CD14-positive monocyte (primary cell): ENCODE measurements at regions not wholly inside any gene's neighbourhood (a gene's known extent, or its start where the extent isn't known, plus 50 kb on each side); places are given as distances from the start of the nearest gene placed in this dataset.

Experiments
- DNase-seq, 3 donors: peaks; one replicate each; pipeline ENCODE4 v3.0.0-alpha.2; 2011 to 2022
- H2AFZ ChIP-seq: 2 replicates; pipeline ENCODE4 v1.6.0; 2012; ENCODE audit warnings: mild to moderate bottlenecking, low read depth, low read length, inconsistent platforms; ENCODE audit not compliant: insufficient read depth, poor library complexity, severe bottlenecking
- H3K27ac ChIP-seq, 2 donors: 1 replicate in 1 of 2; 2 replicates in 1 of 2; pipeline ENCODE4 v1.5.1; 2012 to 2013; ENCODE audit warnings: low read length in 2 of 2, control low read depth in 1 of 2, inconsistent platforms in 1 of 2, low read depth in 1 of 2, mild to moderate bottlenecking in 1 of 2
- H3K27me3 ChIP-seq, 2 donors: one replicate each; pipeline versions ENCODE4 v1.6.0 to v1.6.1; 2011 to 2013; ENCODE audit warnings: low read length in 2 of 2; ENCODE audit not compliant: control insufficient read depth in 2 of 2, insufficient read depth in 2 of 2
- H3K36me3 ChIP-seq, 2 donors: replicated peaks in 1 of 2; 1 replicate in 1 of 2; 2 replicates in 1 of 2; pipeline versions ENCODE4 v1.5.1 to v1.6.1; 2012 to 2013; ENCODE audit warnings: low read length in 2 of 2, control low read depth in 1 of 2, inconsistent platforms in 1 of 2, mild to moderate bottlenecking in 1 of 2; ENCODE audit not compliant: insufficient read depth in 2 of 2, control insufficient read depth in 1 of 2
- H3K4me1 ChIP-seq, 2 donors: 1 replicate in 1 of 2; 2 replicates in 1 of 2; pipeline versions ENCODE4 v1.5.1 to v1.6.1; 2012 to 2013; ENCODE audit warnings: low read length in 2 of 2, control low read depth in 1 of 2, inconsistent platforms in 1 of 2, mild to moderate bottlenecking in 1 of 2, moderate library complexity in 1 of 2; ENCODE audit not compliant: insufficient read depth in 2 of 2, control insufficient read depth in 1 of 2
- H3K4me2 ChIP-seq: replicated peaks from 2 replicates; pipeline ENCODE3; 2012; ENCODE audit warnings: low read length, moderate library complexity, mild to moderate bottlenecking; ENCODE audit not compliant: poor library complexity, severe bottlenecking; ENCODE audit errors: extremely low read depth
- H3K4me3 ChIP-seq, 3 experiments: fragments of 200-600 bp in 1 of 3; sonication (generic) in 1 of 3; replicated peaks in 1 of 3; 1 replicate in 2 of 3; 2 replicates in 1 of 3; pipeline ENCODE4 v1.5.1; 2011 to 2013; ENCODE audit warnings: low read length in 3 of 3, mild to moderate bottlenecking in 3 of 3, control low read depth in 2 of 3, low read depth in 2 of 3, inconsistent platforms in 1 of 3, moderate library complexity in 1 of 3
- H3K79me2 ChIP-seq: 2 replicates; pipeline ENCODE4 v1.6.0; 2012; ENCODE audit warnings: mild to moderate bottlenecking, control low read depth, inconsistent platforms, low read length, moderate library complexity; ENCODE audit not compliant: insufficient read depth
- H3K9ac ChIP-seq: 2 replicates; pipeline ENCODE4 v1.6.0; 2017; ENCODE audit warnings: low read length, mild to moderate bottlenecking; ENCODE audit not compliant: insufficient read depth, poor library complexity, severe bottlenecking
- H3K9me3 ChIP-seq, 2 donors: replicated peaks in 1 of 2; 1 replicate in 1 of 2; 2 replicates in 1 of 2; pipeline versions ENCODE4 v1.5.1 to v1.6.1; 2012 to 2013; ENCODE audit warnings: low read length in 2 of 2, control low read depth in 1 of 2; ENCODE audit not compliant: control insufficient read depth in 1 of 2, insufficient read depth in 1 of 2
- H4K20me1 ChIP-seq: 2 replicates; pipeline ENCODE4 v1.6.0; 2012; ENCODE audit warnings: mild to moderate bottlenecking, low read length, control low read depth, moderate library complexity; ENCODE audit not compliant: insufficient read depth
- H3K27ac Mint-ChIP-seq, 7 donors: one replicate each; pipeline ENCODE4 v1.8.0; 2020; ENCODE audit warnings: mild to moderate bottlenecking in 7 of 7, mixed read lengths in 7 of 7, moderate library complexity in 6 of 7, inconsistent platforms in 2 of 7
- H3K27me3 Mint-ChIP-seq, 3 donors: one replicate each; pipeline ENCODE4 v1.8.0; 2021 to 2022; ENCODE audit warnings: low read depth in 3 of 3, mild to moderate bottlenecking in 3 of 3, mixed read lengths in 3 of 3, moderate library complexity in 3 of 3, inconsistent platforms in 1 of 3
- H3K36me3 Mint-ChIP-seq, 2 donors: one replicate each; pipeline ENCODE4 v1.8.0; 2020; ENCODE audit warnings: mixed read lengths in 2 of 2, inconsistent platforms in 1 of 2, mild to moderate bottlenecking in 1 of 2
- H3K4me1 Mint-ChIP-seq: one replicate; pipeline ENCODE4 v1.8.0; 2020; ENCODE audit warnings: mild to moderate bottlenecking, mixed read lengths
- H3K4me3 Mint-ChIP-seq, 2 donors: one replicate each; pipeline ENCODE4 v1.8.0; 2020; ENCODE audit warnings: mild to moderate bottlenecking in 2 of 2, mixed read lengths in 2 of 2, moderate library complexity in 1 of 2
- H3K9me3 Mint-ChIP-seq, 7 donors: one replicate each; pipeline ENCODE4 v1.8.0; 2020 to 2022; ENCODE audit warnings: mixed read lengths in 7 of 7, mild to moderate bottlenecking in 6 of 7, moderate library complexity in 6 of 7, inconsistent platforms in 2 of 7
- CTCF ChIP-seq: fragments of 200-600 bp; IDR thresholded peaks from one replicate; pipeline ENCODE4 v1.8.0; 2022; ENCODE audit warnings: antibody characterized with exemption, mild to moderate bottlenecking
- WGBS: methylation state at CpG from one replicate; pipeline ENCODE4 v1.1.5; 2013; ENCODE audit warnings: missing lambda C conversion rate; ENCODE audit not compliant: insufficient coverage; 5-methylcytosine and 5-hydroxymethylcytosine counted together
- intact Hi-C, 2 donors: fragments of 100-400 bp; cut with micrococcal nuclease; formaldehyde crosslinking; loops; one replicate each; pipeline versions ENCODE4 v1.15.0 to v1.15.1; 2023

DNA sequence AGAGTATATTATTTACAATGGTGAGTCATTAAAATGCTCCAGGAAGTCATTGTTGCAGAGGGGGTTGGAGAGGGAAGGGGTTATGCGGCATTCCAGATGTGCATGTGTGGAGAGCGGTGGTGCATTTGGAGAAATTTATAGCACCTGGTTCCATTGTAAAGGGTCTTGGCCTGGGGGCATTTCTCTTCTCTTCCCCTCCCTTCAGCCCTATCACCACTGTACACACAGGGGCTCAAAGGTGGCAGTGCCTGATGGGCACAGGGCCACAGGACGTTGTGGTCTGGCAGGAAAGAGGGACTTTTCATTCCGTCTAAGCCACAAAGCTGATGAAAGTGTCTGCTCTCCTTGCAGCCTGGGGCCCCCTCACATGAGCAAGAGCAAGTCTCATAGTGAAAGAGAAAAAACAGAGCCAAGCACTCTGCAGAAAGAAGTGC is 442.4 kb upstream of the ZNF462 start:
- Histone ChIP-seq H4K20me1 (no peaks in the 10 kb centered on the region), H3K4me2 (no peak overlapping the region), H3K79me2 (no peaks in the 10 kb centered on the region), H3K9ac (no peak overlapping the region), H2AFZ (no peak overlapping the region), H3K4me1 (no peaks in the 10 kb centered on the region), H3K4me3 (no peak overlapping the region), H3K27ac (no peak overlapping the region), H3K36me3 (no peaks in the 10 kb centered on the region), H3K27me3 (no peaks in the 10 kb centered on the region), H3K9me3 (no peaks in the 10 kb centered on the region)
- 0% methylated on average over 1 of the region's 4 CpGs for whole genome bisulfite sequencing
- Mint-ChIP-seq H3K27me3 (peaks cover 0 to 5% (median 2%) of the 10 kb centered on the region in 3 donors), H3K4me1 (peaks cover 7% of the 10 kb centered on the region), H3K4me3 (no peak overlapping the region), H3K36me3 (no peaks in the 10 kb centered on the region), H3K27ac (no peak overlapping the region), H3K9me3 (peaks cover 0 to 6% (median 2%) of the 10 kb centered on the region in 7 donors)
- DNase-seq, result no peak
- TF ChIP-seq CTCF, result no peak
- intact Hi-C loops, result no loop called here

- peaks cover 0 to 3% (median 3%) of the 10 kb centered on the region in 3 donors for H3K27me3 Mint-ChIP-seq
- no peak overlapping the region for H3K27ac Mint-ChIP-seq
- no peak for TF ChIP-seq CTCF
- Histone ChIP-seq H3K4me3 (no peak overlapping the region), H3K27me3 (no peaks in the 10 kb centered on the region), H3K4me1 (no peaks in the 10 kb centered on the region), H3K9ac (no peak overlapping the region), H3K79me2 (no peaks in the 10 kb centered on the region), H3K4me2 (no peak overlapping the region), H3K36me3 (no peaks in the 10 kb centered on the region), H3K27ac (no peak overlapping the region), H2AFZ (no peak overlapping the region), H3K9me3 (no peaks in the 10 kb centered on the region), H4K20me1 (no peaks in the 10 kb centered on the region)
- H3K4me3 Mint-ChIP-seq, result no peak overlapping the region
- no CpG with 5 or more reads among the region's 3 CpGs for WGBS
- DNase-seq, result no peak
- peaks cover 7% of the 10 kb centered on the region for H3K4me1 Mint-ChIP-seq
- intact Hi-C loops, result no loop called here
- H3K36me3 Mint-ChIP-seq, result no peaks in the 10 kb centered on the region
- H3K9me3 Mint-ChIP-seq, result peaks cover 0 to 2% (median 0%) of the 10 kb centered on the region in 7 donors
These were observed 441.2 kb upstream of the ZNF462 start for GRCh38 chr9:106421772-106422171.
